ENCODE measurements at regions not wholly inside any gene's neighbourhood (a gene's known extent, or its start where the extent isn't known, plus 50 kb on each side); places are given as distances from the start of the nearest gene placed in this dataset.

- no peak overlapping the region for H3K4me3 ChIP-seq (ENCODE audit: extremely low read depth in 1 of 4, insufficient read depth in 2 of 4, low read depth in 3 of 4, low read length in 4 of 4)
- no peaks in the 10 kb centered on the region for H3K79me1 ChIP-seq (ENCODE audit: low read depth, low read length)
- no peak overlapping the region for H2BK15ac ChIP-seq (ENCODE audit: low read length)
- no peak overlapping the region for H2BK20ac ChIP-seq (ENCODE audit: low read length)
- no peak overlapping the region for H3K4ac ChIP-seq (replicated peaks; ENCODE audit: insufficient read length, low read depth, low read length)
- no peaks in the 10 kb centered on the region for H3K27me3 ChIP-seq (replicated peaks in 1 of 4; ENCODE audit: control insufficient read depth in 3 of 4, extremely low read depth in 1 of 4, insufficient read depth in 3 of 4, low read length in 3 of 4)
- H2BK5ac ChIP-seq (ENCODE audit: low read depth, low read length) = no peak overlapping the region
- ChIA-PET POLR2A (ENCODE audit: partially characterized antibody) (no interaction called here), CTCF (ENCODE audit: partially characterized antibody) (interaction anchor here (0.9 kb wide), 2 partner anchors 22 to 25 kb away, joined by 3 read pairs; no protein-coding TSS in a partner anchor)
- DNase-seq (ENCODE audit: low read depth in 1 of 2, low spot score in 2 of 2) = no peak
- H2BK120ac ChIP-seq (replicated peaks; ENCODE audit: low read depth, low read length) = no peak overlapping the region
- no peaks in the 10 kb centered on the region for H3K36me3 ChIP-seq (ENCODE audit: control insufficient read depth in 2 of 4, insufficient read depth in 4 of 4, low read length in 3 of 4)
- no peak overlapping the region for H3K27ac ChIP-seq (ENCODE audit: low read depth, low read length)
- FAIRE-seq = no peak
- H3K14ac ChIP-seq (ENCODE audit: insufficient read length) = no peak overlapping the region
- WGBS, 2 experiments (ENCODE audit: extremely low coverage in 1 of 2, insufficient coverage in 1 of 2, insufficient read length in 1 of 2, insufficient replicate concordance in 2 of 2, low coverage in 1 of 2, low lambda C conversion rate in 2 of 2, missing lambda C conversion rate in 1 of 2) = 92% methylated on average over 2 of the region's 2 CpGs; no CpG with 5 or more reads in 1 of the 2 experiments
- H3K23me2 ChIP-seq (ENCODE audit: low read depth, low read length) = no peaks in the 10 kb centered on the region
- no peak overlapping the region for H3K4me2 ChIP-seq (ENCODE audit: insufficient read depth in 1 of 2, low read depth in 2 of 2, low read length in 2 of 2)
- H4K20me1 ChIP-seq (replicated peaks in 1 of 2; ENCODE audit: control insufficient read depth in 1 of 2, insufficient read depth in 2 of 2, low read length in 2 of 2) = no peaks in the 10 kb centered on the region
- no peak overlapping the region for H3K56ac ChIP-seq (replicated peaks; ENCODE audit: insufficient read length, low read depth, low read length)
- no peak overlapping the region for H3K18ac ChIP-seq (ENCODE audit: extremely low read depth, low read length)
- TF ChIP-seq SUZ12 (IDR thresholded peaks at IDR 0.05; ENCODE audit: low read length) (no peak), SIX5 (IDR thresholded peaks at IDR 0.05; ENCODE audit: low read depth, low read length) (no peak), JUND (IDR thresholded peaks at IDR 0.05; ENCODE audit: low read length) (no peak), NANOG (IDR thresholded peaks at IDR 0.05; ENCODE audit: insufficient read depth, low read depth, low read length, poor library complexity, severe bottlenecking) (no peak), SP2 (IDR thresholded peaks at IDR 0.05; ENCODE audit: low read length) (no peak), TAF7 (optimal IDR thresholded peaks at IDR 0.05; ENCODE audit: borderline replicate concordance, low read depth, low read length) (no peak), KDM4A (IDR thresholded peaks at IDR 0.05; ENCODE audit: low read depth, low read length, severe bottlenecking) (no peak), CTCF (IDR thresholded peaks at IDR 0.05; ENCODE audit: control extremely low read depth in 1 of 3, insufficient read depth in 1 of 3, low read depth in 1 of 3, low read length in 3 of 3) (no peak), CHD2 (IDR thresholded peaks at IDR 0.05; ENCODE audit: low read length) (no peak), CTBP2 (IDR thresholded peaks at IDR 0.05; ENCODE audit: borderline replicate concordance, insufficient read depth, insufficient read length, low read length) (no peak)
- no peaks in the 10 kb centered on the region for H3K4me1 ChIP-seq (replicated peaks in 1 of 4; ENCODE audit: control insufficient read depth in 3 of 4, insufficient read depth in 4 of 4, low read length in 3 of 4)
- no peak overlapping the region for H2AFZ ChIP-seq (ENCODE audit: low read length)
- H2BK12ac ChIP-seq (ENCODE audit: low read depth, low read length) = no peak overlapping the region
- no peak overlapping the region for H3K9ac ChIP-seq (replicated peaks in 1 of 4; ENCODE audit: extremely low read depth in 1 of 4, low read depth in 3 of 4, low read length in 3 of 4)
- H4K5ac ChIP-seq (ENCODE audit: insufficient read length, low read depth, low read length) = no peak overlapping the region
- no peak overlapping the region for H2AK5ac ChIP-seq (ENCODE audit: low read depth, low read length)
- H3K79me2 ChIP-seq (ENCODE audit: control insufficient read depth in 1 of 2, insufficient read depth in 2 of 2, low read length in 2 of 2) = no peaks in the 10 kb centered on the region
- no peak overlapping the region for H4K91ac ChIP-seq (replicated peaks; ENCODE audit: insufficient read length, low read length)
- H3K9me3 ChIP-seq (ENCODE audit: insufficient read depth in 2 of 2, low read depth in 1 of 2, low read length in 1 of 2) = no peaks in the 10 kb centered on the region
- H4K8ac ChIP-seq (ENCODE audit: extremely low read depth, insufficient read depth, low read length) = no peak overlapping the region
- no peak overlapping the region for H3K23ac ChIP-seq (ENCODE audit: insufficient read length)
Observed at GRCh38 chr3:151940481-151940880, 67.0 kb downstream of the SUCNR1 start.
